Ishikawa (cell line): ENCODE measurements at regions not wholly inside any gene's neighbourhood (a gene's known extent, or its start where the extent isn't known, plus 50 kb on each side); places are given as distances from the start of the nearest gene placed in this dataset.

Experiments used
- CEBPB ChIP-seq: IDR thresholded peaks from 2 replicates; pipeline ENCODE4 v1.6.1; 2012
- CREB1 ChIP-seq: IDR thresholded peaks from 2 replicates; pipeline ENCODE4 v1.6.1; 2012; ENCODE audit warnings: low read depth
- EGR1 ChIP-seq: IDR thresholded peaks from 2 replicates; pipeline ENCODE4 v1.6.1; 2012
- EP300 ChIP-seq: IDR thresholded peaks from 2 replicates; pipeline ENCODE4 v1.6.1; 2012; ENCODE audit warnings: borderline replicate concordance
- FOXM1 ChIP-seq: IDR thresholded peaks from 2 replicates; pipeline ENCODE4 v1.6.1; 2012; ENCODE audit warnings: low read depth, borderline replicate concordance
- NFIC ChIP-seq: IDR thresholded peaks from 2 replicates; pipeline ENCODE4 v1.6.1; 2012
- RAD21 ChIP-seq: IDR thresholded peaks from 2 replicates; pipeline ENCODE4 v1.6.1; 2012; ENCODE audit warnings: low read depth
- TAF1 ChIP-seq: IDR thresholded peaks from 2 replicates; pipeline ENCODE4 v1.6.1; 2012; ENCODE audit warnings: low read depth, mild to moderate bottlenecking
- TCF12 ChIP-seq: IDR thresholded peaks from 2 replicates; pipeline ENCODE4 v1.6.1; 2012; ENCODE audit warnings: low read depth
- TEAD4 ChIP-seq: IDR thresholded peaks from 2 replicates; pipeline ENCODE4 v1.6.1; 2012
- YY1 ChIP-seq: IDR thresholded peaks from 2 replicates; pipeline ENCODE4 v1.6.1; 2012; ENCODE audit warnings: low read depth
- ZBTB7A ChIP-seq: IDR thresholded peaks from 2 replicates; pipeline ENCODE4 v1.6.1; 2012; ENCODE audit warnings: low read depth
- TF ChIP-seq, protein P1 (sequence below): IDR thresholded peaks from 2 replicates; pipeline ENCODE4 v1.6.1; 2012; ENCODE audit warnings: low read depth, mild to moderate bottlenecking
- TF ChIP-seq, protein P2 (sequence below): IDR thresholded peaks from 2 replicates; pipeline ENCODE4 v1.6.1; 2012
- TF ChIP-seq, protein P3 (sequence below): IDR thresholded peaks from 2 replicates; pipeline ENCODE4 v1.6.1; 2012

DNA sequence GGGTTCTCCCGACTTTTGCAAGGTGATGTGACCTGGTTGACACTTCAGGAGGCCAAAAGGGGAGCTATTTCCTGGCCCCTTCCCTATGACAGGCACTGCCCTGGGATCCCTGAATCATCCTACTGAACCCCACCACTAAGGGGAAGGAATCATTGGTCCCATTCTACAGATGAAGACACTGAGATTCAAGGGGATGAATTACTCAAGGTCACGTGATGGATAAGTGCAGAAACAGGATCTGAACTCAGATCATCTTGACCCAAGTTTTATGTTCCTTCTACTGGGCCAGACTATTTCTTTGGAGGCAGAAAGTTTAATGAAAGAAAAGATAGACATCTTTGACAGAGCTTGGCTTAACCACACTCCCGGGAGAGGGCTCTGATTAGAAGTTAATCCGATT, 258.7 kb downstream of the RRAGC start:
- TF ChIP-seq, protein P1, sequence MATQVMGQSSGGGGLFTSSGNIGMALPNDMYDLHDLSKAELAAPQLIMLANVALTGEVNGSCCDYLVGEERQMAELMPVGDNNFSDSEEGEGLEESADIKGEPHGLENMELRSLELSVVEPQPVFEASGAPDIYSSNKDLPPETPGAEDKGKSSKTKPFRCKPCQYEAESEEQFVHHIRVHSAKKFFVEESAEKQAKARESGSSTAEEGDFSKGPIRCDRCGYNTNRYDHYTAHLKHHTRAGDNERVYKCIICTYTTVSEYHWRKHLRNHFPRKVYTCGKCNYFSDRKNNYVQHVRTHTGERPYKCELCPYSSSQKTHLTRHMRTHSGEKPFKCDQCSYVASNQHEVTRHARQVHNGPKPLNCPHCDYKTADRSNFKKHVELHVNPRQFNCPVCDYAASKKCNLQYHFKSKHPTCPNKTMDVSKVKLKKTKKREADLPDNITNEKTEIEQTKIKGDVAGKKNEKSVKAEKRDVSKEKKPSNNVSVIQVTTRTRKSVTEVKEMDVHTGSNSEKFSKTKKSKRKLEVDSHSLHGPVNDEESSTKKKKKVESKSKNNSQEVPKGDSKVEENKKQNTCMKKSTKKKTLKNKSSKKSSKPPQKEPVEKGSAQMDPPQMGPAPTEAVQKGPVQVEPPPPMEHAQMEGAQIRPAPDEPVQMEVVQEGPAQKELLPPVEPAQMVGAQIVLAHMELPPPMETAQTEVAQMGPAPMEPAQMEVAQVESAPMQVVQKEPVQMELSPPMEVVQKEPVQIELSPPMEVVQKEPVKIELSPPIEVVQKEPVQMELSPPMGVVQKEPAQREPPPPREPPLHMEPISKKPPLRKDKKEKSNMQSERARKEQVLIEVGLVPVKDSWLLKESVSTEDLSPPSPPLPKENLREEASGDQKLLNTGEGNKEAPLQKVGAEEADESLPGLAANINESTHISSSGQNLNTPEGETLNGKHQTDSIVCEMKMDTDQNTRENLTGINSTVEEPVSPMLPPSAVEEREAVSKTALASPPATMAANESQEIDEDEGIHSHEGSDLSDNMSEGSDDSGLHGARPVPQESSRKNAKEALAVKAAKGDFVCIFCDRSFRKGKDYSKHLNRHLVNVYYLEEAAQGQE = no peak
- TF ChIP-seq NFIC (no peak), FOXM1 (no peak), TEAD4 (no peak), TCF12 (no peak), YY1 (no peak)

DNA sequence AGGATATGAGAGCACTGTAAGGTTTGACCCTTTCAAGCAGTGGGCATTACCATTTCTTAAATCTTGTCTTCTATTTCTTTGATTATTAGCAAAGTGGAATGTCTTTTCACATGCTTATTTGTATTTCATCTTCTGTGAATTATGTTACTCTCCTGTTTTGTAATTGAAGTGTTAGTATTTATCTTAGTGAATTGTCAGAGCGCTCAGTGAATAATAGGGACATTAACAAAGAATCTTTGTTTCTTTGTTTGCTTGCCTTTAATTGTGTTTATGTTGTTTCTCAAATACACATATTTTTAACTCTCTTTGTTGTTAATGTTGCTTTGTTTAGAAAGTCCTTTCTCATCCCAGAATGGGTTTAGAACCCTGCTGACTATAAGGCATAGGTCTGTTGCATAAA, 259.3 kb downstream of the RRAGC start:
- TF ChIP-seq, protein P2, sequence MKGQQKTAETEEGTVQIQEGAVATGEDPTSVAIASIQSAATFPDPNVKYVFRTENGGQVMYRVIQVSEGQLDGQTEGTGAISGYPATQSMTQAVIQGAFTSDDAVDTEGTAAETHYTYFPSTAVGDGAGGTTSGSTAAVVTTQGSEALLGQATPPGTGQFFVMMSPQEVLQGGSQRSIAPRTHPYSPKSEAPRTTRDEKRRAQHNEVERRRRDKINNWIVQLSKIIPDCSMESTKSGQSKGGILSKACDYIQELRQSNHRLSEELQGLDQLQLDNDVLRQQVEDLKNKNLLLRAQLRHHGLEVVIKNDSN = no peak
- TF ChIP-seq EP300 (no peak), TAF1 (no peak), TEAD4 (no peak), CREB1 (no peak), FOXM1 (no peak), EGR1 (no peak), TCF12 (no peak), RAD21 (no peak), NFIC (no peak)
- TF ChIP-seq, protein P1 = no peak
- TF ChIP-seq, protein P3, sequence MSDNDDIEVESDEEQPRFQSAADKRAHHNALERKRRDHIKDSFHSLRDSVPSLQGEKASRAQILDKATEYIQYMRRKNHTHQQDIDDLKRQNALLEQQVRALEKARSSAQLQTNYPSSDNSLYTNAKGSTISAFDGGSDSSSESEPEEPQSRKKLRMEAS = no peak

DNA sequence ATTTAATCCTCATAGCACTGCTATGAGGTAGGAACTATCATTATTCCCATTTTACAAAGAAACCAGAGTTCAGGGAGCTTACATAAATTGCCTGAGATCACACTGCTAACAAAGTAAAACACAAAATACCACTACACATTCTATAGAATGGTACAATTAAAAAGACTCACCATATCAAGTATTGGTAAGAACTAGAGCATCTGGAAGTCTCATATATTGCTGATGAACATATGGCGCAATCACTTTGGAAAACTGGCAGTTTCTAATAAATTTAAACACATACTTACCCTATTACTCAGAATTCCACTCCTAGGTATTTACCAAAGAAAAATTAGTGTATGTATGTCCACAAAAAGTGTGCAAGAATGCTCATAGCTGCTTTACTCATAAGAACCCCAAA, 261.5 kb downstream of the RRAGC start:
- TF ChIP-seq NFIC (no peak), CREB1 (no peak), CEBPB (no peak), EP300 (no peak), EGR1 (no peak), ZBTB7A (no peak), TCF12 (no peak), FOXM1 (no peak), TEAD4 (no peak), RAD21 (no peak)
- TF ChIP-seq, protein P2 = no peak
- TF ChIP-seq, protein P3 = no peak
- TF ChIP-seq, protein P1 = no peak

DNA sequence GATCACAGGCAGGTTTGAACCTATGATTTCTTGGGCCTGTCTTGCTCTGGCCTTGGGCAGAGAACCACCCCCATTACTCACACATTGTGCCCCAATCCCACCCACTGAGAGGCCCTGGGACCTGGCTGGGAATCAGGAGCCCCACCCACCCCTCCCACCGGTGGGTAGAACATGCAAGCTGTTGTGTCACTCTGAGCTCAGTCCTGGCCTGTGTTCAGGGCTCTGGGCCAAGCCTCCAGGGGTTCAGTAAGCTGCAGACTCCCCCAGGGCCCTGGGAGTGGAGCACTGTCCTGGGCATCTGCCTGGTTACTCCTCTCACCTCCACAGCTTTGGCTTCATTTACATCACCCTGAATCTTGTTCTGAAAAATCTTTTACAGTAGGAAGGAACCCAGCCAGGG, 270.5 kb downstream of the RRAGC start:
- TF ChIP-seq FOXM1 (no peak), NFIC (peak; percentile 42)

DNA sequence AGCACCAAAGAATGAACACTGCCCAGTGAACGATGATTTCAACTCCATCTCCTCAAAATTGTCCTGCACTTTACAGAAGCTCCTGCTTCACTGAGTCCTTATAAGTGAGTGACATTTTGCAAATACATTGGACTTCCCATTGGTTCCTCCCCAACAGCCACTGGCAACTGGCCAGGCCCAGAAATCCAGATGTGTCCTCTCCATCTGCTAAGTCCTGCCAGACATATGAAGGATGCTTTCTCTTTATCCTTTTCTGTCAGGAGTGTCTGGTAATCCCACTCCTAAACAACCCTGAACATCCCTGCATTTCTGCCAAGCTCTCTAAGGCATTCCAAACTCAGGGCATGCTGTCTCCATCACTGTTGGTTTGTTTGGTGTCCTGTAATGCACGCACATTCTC, 271.8 kb downstream of the RRAGC start:
- no peak for TF ChIP-seq TEAD4
- TF ChIP-seq TAF1 = no peak
- TF ChIP-seq EGR1 = no peak
- TF ChIP-seq, protein P2 = no peak
- TF ChIP-seq RAD21 = no peak
- no peak for TF ChIP-seq CEBPB
- TF ChIP-seq ZBTB7A = no peak
- TF ChIP-seq, protein P3 = no peak
- no peak for TF ChIP-seq NFIC
- TF ChIP-seq EP300 = no peak
- TF ChIP-seq, protein P1 = no peak
- TF ChIP-seq CREB1 = no peak
- TF ChIP-seq YY1 = no peak
- TF ChIP-seq FOXM1 = no peak
